ENCODE measurements at regions not wholly inside any gene's neighbourhood (a gene's known extent, or its start where the extent isn't known, plus 50 kb on each side); places are given as distances from the start of the nearest gene placed in this dataset.

GRCh38 chr2:74760875-74761630 is 72.9 kb upstream of the HK2 start:
- no peak for DNase-seq

- no peak for DNase-seq
Measured at GRCh38 chr2:74762789-74763188, 71.1 kb upstream of the HK2 start.

- DNase-seq = no peak
Measured at GRCh38 chr2:74763962-74764428, 69.9 kb upstream of the HK2 start.

GRCh38 chr2:74764429-74765272 is 69.3 kb upstream of the HK2 start:
- no peak for DNase-seq

GRCh38 chr2:74766780-74767179 is 67.1 kb upstream of the HK2 start:
- no peak for DNase-seq

- no peak for DNase-seq
Measured at GRCh38 chr2:74767618-74768017, 66.3 kb upstream of the HK2 start.

GRCh38 chr2:74768401-74768914 is 65.5 kb upstream of the HK2 start:
- no peak for DNase-seq

- DNase-seq = no peak
Measured at GRCh38 chr2:74772046-74772445, 61.9 kb upstream of the HK2 start.

- no peak for DNase-seq
Measured at GRCh38 chr2:74777161-74777900, 56.6 kb upstream of the HK2 start.

- DNase-seq = no peak
Measured at GRCh38 chr2:74778381-74779264, 55.3 kb upstream of the HK2 start.

- no peak for DNase-seq
Measured at GRCh38 chr2:74779265-74779558, 54.7 kb upstream of the HK2 start.

- no peak for DNase-seq
Measured at GRCh38 chr2:74779587-74780135, 54.3 kb upstream of the HK2 start.

Measured in CD4-positive, alpha-beta T cell treated with Interleukin-10 for 1 hour (primary cell).